ENCODE measurements at regions not wholly inside any gene's neighbourhood (a gene's known extent, or its start where the extent isn't known, plus 50 kb on each side); places are given as distances from the start of the nearest gene placed in this dataset.

DNA sequence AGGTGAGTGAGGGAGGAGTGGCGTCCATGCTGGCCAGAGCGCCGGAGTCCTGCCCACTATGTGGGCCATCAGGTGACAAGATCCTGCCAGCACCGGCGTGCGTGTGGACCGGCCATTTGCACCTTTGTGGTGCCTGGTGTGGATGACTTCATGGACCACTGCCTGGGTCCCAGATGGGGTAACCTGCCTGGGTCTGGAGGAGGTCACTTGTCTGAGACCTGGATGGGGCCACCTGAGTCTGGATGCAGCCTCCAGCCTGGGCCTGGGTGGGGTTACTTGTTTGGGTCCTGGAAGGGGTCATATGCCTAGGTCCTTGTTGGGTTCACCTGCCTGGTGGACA is 299.6 kb downstream of the NDUFA10 start (continued):
- no peak for TF ChIP-seq PPARA (CRISPR knock-in tag; IDR thresholded peaks at IDR 0.05; ENCODE audit: borderline replicate concordance)
- TF ChIP-seq, protein P1, sequence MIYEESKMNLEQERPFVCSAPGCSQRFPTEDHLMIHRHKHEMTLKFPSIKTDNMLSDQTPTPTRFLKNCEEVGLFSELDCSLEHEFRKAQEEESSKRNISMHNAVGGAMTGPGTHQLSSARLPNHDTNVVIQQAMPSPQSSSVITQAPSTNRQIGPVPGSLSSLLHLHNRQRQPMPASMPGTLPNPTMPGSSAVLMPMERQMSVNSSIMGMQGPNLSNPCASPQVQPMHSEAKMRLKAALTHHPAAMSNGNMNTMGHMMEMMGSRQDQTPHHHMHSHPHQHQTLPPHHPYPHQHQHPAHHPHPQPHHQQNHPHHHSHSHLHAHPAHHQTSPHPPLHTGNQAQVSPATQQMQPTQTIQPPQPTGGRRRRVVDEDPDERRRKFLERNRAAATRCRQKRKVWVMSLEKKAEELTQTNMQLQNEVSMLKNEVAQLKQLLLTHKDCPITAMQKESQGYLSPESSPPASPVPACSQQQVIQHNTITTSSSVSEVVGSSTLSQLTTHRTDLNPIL (CRISPR knock-in tag; IDR thresholded peaks at IDR 0.05; ENCODE audit: low read depth): no peak
- no peak for TF ChIP-seq OSR1 (CRISPR knock-in tag; IDR thresholded peaks at IDR 0.05)
- TF ChIP-seq ZNF565 (CRISPR knock-in tag; conservative IDR thresholded peaks at IDR 0.05; ENCODE audit: low read depth): no peak
- TF ChIP-seq, protein P2, sequence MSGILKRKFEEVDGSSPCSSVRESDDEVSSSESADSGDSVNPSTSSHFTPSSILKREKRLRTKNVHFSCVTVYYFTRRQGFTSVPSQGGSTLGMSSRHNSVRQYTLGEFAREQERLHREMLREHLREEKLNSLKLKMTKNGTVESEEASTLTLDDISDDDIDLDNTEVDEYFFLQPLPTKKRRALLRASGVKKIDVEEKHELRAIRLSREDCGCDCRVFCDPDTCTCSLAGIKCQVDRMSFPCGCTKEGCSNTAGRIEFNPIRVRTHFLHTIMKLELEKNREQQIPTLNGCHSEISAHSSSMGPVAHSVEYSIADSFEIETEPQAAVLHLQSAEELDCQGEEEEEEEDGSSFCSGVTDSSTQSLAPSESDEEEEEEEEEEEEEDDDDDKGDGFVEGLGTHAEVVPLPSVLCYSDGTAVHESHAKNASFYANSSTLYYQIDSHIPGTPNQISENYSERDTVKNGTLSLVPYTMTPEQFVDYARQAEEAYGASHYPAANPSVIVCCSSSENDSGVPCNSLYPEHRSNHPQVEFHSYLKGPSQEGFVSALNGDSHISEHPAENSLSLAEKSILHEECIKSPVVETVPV (CRISPR knock-in tag; IDR thresholded peaks at IDR 0.05): no peak

DNA sequence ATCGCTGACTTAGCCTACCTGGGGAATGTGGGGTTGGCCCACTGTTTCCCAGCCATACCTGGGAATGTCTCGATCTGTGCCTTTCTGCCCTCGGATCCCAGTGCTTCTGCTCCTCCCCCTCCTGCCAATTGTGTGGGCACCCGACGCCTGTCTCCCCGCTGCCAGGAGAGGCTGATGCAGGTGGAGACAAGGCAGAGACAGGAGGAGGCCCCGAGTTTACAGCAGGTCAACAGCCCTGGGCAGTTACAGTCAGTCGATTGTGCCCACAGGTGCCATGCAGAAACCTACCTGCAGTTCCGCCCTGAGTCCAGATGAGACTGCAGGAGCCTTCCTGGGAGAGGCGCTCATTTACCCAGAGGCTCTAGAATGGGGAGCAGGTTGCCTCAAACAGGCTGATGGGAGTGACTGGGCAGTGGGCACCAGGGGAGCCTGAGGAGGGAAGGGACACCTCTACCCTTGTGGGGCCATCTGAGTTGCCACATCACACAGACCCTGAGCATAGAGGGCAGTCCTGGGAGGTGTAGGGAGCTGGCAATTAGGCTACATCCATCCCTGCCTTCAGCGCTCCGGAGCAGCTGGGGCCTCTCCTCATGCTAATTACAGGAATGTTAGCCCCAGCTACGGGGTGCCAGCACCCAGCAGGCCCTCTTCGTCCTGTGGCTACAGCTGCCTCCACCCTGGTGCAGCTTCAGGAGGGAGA is 300.1 kb downstream of the NDUFA10 start:
- no peak for ATAC-seq
- no peak for TF ChIP-seq BACH2 (CRISPR knock-in tag; IDR thresholded peaks at IDR 0.05; ENCODE audit: borderline replicate concordance)

DNA sequence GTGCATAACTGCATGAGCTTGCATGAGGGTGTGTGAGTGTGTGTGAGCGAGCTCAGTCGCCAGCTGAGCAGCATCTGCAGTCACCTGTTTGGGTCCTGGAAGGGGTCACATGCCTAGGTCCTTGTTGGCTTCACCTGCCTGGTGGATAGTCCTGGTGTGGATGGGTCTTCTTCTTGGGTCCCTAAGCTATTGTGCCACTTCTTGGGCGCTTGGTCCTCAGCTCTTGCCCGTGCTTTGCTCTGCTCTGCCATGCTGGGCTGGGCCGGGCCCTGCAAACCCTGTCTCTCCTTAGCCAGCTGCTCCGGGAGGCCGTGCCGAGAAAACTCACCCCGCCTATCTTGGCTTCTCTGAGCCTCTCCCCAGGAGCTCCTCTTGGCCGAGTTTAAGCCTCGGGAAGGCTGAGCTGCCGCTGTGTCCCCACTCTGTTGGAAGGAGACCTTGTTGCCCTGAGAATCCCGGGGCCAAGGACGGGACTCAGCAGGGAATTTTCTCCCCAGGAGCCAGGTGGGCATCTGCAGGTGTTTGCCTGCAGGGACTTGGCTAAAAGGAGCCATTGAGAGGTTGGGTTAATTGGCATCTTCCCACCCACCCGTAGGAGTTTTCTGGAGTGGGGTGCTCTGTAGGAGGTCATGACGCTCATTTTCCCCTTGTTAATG is 300.8 kb downstream of the NDUFA10 start:
- no peak for TF ChIP-seq RARB (CRISPR knock-in tag; IDR thresholded peaks at IDR 0.05)
- TF ChIP-seq, protein P3, sequence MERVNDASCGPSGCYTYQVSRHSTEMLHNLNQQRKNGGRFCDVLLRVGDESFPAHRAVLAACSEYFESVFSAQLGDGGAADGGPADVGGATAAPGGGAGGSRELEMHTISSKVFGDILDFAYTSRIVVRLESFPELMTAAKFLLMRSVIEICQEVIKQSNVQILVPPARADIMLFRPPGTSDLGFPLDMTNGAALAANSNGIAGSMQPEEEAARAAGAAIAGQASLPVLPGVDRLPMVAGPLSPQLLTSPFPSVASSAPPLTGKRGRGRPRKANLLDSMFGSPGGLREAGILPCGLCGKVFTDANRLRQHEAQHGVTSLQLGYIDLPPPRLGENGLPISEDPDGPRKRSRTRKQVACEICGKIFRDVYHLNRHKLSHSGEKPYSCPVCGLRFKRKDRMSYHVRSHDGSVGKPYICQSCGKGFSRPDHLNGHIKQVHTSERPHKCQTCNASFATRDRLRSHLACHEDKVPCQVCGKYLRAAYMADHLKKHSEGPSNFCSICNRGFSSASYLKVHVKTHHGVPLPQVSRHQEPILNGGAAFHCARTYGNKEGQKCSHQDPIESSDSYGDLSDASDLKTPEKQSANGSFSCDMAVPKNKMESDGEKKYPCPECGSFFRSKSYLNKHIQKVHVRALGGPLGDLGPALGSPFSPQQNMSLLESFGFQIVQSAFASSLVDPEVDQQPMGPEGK (CRISPR knock-in tag; IDR thresholded peaks at IDR 0.05; ENCODE audit: borderline replicate concordance): no peak
- TF ChIP-seq ISL1 (CRISPR knock-in tag; IDR thresholded peaks at IDR 0.05): no peak
- no peak for TF ChIP-seq ESRRG (CRISPR knock-in tag; IDR thresholded peaks at IDR 0.05)
- no peak for TF ChIP-seq PPARA (CRISPR knock-in tag; IDR thresholded peaks at IDR 0.05; ENCODE audit: borderline replicate concordance)
- no peak for TF ChIP-seq GLIS3 (CRISPR knock-in tag; IDR thresholded peaks at IDR 0.05)
- TF ChIP-seq, protein P4, sequence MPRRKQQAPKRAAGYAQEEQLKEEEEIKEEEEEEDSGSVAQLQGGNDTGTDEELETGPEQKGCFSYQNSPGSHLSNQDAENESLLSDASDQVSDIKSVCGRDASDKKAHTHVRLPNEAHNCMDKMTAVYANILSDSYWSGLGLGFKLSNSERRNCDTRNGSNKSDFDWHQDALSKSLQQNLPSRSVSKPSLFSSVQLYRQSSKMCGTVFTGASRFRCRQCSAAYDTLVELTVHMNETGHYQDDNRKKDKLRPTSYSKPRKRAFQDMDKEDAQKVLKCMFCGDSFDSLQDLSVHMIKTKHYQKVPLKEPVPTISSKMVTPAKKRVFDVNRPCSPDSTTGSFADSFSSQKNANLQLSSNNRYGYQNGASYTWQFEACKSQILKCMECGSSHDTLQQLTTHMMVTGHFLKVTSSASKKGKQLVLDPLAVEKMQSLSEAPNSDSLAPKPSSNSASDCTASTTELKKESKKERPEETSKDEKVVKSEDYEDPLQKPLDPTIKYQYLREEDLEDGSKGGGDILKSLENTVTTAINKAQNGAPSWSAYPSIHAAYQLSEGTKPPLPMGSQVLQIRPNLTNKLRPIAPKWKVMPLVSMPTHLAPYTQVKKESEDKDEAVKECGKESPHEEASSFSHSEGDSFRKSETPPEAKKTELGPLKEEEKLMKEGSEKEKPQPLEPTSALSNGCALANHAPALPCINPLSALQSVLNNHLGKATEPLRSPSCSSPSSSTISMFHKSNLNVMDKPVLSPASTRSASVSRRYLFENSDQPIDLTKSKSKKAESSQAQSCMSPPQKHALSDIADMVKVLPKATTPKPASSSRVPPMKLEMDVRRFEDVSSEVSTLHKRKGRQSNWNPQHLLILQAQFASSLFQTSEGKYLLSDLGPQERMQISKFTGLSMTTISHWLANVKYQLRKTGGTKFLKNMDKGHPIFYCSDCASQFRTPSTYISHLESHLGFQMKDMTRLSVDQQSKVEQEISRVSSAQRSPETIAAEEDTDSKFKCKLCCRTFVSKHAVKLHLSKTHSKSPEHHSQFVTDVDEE (CRISPR knock-in tag; IDR thresholded peaks at IDR 0.05): no peak
- TF ChIP-seq ZFP3 (CRISPR knock-in tag; IDR thresholded peaks at IDR 0.05): no peak
- TF ChIP-seq ARNTL (CRISPR knock-in tag; IDR thresholded peaks at IDR 0.05; ENCODE audit: borderline replicate concordance, low read depth): no peak
- no peak for TF ChIP-seq SNAI2 (CRISPR knock-in tag; IDR thresholded peaks at IDR 0.05)
- TF ChIP-seq CSDC2 (CRISPR knock-in tag; IDR thresholded peaks at IDR 0.05): no peak
- no peak for TF ChIP-seq ZFP30 (CRISPR knock-in tag; IDR thresholded peaks at IDR 0.05)
- TF ChIP-seq, protein P2 (CRISPR knock-in tag; IDR thresholded peaks at IDR 0.05): no peak
- no peak for TF ChIP-seq ZNF8 (CRISPR knock-in tag; IDR thresholded peaks at IDR 0.05)
- no peak for TF ChIP-seq TOX (CRISPR knock-in tag; IDR thresholded peaks at IDR 0.05; ENCODE audit: borderline replicate concordance)
- no peak for ATAC-seq
